ENCODE measurements at regions not wholly inside any gene's neighbourhood (a gene's known extent, or its start where the extent isn't known, plus 50 kb on each side); places are given as distances from the start of the nearest gene placed in this dataset.

GRCh38 chr20:11001302-11001701 lies 327.5 kb upstream of the JAG1 start:
- no peak for DNase-seq

DNA sequence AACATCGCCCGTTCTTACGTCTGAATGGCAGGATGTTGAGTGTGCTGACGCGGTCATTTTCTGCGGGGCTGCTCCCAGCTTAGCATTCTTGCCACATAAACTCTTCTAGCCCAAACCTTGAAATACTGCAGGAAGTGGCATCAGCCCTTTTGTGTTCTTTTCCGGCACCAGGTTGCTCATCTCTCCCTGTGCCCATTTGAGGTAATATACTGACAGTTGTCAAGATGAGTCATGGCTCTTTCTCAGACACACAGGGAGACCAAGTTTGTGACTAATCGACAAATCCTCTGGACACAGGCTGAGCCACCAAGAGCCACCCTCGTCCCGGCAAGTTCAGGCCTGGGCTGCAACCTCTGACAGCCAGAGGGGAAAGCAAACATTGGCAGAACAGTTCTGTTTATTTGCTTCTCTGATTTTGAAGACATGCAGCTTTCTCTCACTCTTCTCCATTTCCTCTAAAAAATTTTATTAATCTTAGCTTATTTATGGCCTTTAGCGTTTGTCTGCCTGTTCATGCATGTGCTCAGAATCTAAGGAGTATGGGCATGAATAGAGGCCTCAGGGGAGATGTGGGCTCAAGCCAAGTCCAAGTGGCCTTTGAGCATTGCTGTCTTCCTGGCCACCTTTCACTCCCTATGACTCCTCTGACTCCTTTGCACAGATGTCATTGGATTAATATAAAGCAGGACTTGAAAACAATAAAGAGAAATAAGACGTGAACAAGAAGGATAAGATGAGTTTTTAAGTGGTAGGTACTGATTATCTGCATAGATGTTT lies 328.2 kb upstream of the JAG1 start:
- DNase-seq: no peak

GRCh38 chr20:11003341-11003740 lies 329.5 kb upstream of the JAG1 start:
- no peak for DNase-seq

- DNase-seq: no peak
These were observed 334.7 kb upstream of the JAG1 start for GRCh38 chr20:11008444-11009033.

DNA sequence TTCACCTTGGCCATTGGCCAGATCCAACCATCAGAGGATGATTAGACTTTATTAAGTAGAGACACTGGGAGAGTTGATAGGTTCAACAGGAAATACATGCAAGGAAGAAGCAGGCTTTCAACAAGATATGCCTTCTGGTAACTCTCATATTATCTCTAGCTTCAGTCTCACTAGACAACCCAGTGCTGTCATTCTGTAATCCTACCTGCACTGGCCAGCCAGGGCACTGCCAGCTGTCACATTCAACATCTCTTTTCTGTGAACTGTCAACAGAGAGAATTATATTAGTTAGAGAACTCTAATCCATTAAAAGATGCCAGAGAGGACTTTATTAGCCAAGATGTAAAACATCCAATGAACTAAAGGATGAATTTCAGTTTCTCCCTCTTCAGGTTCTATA lies 337.9 kb upstream of the JAG1 start:
- no peak for DNase-seq

DNA sequence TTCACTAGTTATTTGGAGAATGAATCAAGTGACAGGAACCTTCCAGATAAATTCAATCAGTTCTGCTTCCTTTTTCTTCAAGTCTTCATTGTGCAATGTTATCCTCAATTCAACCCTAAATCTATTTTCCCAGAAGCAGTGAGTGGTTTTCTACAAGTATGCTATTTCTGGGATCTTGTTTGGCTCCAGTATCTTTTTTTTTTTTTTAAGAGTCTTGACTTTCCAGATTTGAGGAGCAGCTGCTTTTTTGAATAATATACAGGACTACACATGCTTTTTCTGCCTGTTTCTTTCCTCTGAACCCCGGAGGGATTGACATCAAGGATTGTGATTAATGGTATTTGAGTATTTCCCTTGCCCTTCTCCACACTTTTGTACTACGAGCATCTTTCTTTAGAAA lies 339.2 kb upstream of the JAG1 start:
- DNase-seq: no peak

- no peak for DNase-seq
These were observed 340.0 kb upstream of the JAG1 start for GRCh38 chr20:11013801-11014200.

DNA sequence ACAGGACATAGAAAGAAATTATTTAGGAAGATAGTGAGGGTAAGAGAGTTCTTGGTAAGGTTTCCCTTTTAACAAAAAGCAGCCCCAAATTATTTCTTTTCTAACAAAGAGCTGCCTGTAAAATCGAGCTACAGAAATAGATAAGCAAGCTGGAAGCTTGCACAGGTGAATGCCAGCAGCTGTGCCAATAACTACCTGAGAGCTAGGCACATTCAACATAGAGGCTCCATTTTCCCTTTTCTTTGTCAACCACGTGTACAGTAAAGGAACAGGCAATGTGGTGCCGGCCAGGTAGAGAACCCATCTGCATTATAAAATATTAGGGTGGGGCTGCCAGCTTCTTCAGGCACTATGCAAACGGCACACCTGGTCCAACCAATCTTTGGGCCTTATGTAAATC lies 341.6 kb upstream of the JAG1 start:
- DNase-seq: no peak

DNA sequence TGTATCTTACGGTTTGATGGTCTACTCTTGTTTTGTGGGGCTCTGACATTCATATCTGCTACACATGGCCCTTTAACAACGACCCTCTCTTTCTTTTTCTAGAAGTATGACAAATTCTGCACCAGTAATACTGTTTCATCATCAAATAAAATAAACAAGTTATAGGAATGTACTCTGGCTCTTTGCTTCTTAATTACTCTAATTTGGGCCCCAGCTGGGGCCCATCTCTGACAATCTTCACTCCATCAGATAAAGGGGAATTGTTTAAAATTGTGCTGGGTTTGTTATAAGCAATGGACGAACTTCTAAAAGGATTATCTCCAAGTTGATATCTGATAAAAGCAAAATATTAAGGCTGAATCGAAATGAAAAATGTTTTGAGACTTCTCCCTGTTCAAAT lies 343.6 kb upstream of the JAG1 start:
- no peak for DNase-seq

DNA sequence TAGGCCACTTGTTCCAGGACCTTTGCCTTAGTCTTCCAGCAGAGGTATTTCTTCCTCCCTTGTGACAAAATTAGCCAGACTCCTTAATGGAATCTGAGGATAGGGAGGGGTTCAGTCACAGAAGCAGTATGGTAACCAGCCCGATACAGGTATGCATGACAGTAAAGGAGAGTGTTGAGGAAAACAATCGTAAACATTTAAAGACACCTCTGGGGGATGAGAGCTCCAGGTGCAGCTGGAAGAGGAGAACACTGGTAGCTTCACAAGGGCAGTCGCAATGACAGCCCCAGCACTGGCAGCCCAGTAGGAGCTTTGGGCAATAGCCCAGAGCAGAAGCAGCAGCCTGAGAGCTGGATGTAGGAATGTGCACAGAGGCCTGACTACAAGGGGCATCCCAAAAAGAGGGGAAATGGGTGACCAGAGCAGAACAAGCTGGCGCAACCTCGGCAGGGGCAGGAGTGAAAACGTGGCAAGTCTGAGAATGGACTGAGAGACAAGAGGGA lies 344.9 kb upstream of the JAG1 start:
- DNase-seq: no peak

GRCh38 chr20:11020712-11021111 lies 346.9 kb upstream of the JAG1 start:
- DNase-seq: no peak

- DNase-seq: no peak
These were observed 353.4 kb upstream of the JAG1 start for GRCh38 chr20:11027224-11027623.

- DNase-seq: no peak
These were observed 356.6 kb upstream of the JAG1 start for GRCh38 chr20:11030351-11030750.

GRCh38 chr20:11031300-11031699 lies 357.5 kb upstream of the JAG1 start:
- no peak for DNase-seq

- no peak for DNase-seq
These were observed 358.8 kb upstream of the JAG1 start for GRCh38 chr20:11032611-11033010.

DNA sequence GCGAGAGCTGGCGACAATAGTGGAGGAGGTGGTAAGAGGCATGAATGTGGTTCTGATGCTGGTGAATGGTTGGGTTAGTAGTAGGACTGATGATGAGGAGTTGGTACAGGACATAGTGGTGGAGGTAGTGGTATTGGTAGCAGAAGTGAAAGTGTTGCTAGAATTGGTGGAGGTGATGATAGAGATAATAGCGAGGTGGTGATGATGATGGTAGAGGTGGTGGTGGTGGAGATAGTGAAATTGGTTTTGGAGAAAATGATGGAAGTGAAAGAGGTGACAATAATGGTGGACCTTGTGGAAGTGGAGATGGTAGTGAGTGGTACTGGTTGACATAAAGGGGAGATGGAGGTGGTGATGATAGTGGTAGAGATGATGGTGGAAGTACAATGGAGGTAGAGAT lies 360.2 kb upstream of the JAG1 start:
- no peak for DNase-seq

DNA sequence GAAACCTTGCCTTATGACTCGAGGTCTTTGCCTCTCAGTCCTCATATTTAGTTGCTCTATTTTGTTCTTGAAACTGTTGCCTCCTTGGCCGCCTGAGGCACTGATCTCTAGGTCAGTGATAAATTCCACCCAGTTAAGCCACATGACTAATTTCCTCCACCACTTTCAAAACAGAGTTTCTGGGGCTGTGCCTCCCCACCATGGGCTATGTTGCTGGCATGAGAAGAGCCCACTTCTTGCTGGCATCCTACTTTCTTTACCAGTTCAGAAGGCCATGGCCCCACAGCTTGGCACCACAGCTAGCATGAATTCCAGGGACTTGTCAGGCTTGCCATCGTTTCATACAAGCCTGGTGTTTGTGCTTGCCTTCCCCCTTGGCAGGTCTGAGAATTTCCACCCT lies 361.4 kb upstream of the JAG1 start:
- DNase-seq: no peak

GRCh38 chr20:11041396-11041795 lies 367.6 kb upstream of the JAG1 start:
- DNase-seq: no peak

- no peak for DNase-seq
These were observed 369.2 kb upstream of the JAG1 start for GRCh38 chr20:11043001-11043400.

DNA sequence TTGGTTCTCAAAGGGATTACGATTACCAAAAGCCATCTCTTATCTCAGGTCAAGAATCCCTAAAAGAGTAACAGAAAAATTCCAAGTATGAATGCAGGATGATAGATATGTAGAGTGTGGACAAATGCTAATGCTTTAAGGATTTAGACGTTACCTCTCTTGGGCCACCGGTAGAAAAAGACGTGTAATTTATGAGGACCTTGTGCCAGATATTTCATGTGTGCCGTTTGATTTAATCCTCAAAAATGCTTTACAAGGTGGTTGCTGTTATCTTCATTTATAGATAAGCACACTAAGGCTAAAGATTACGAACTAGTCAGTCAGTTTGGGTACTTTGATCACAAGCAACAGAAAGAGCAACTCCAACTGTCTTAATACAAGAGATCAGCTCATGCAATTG lies 370.8 kb upstream of the JAG1 start:
- DNase-seq: no peak

- DNase-seq: no peak
These were observed 371.8 kb upstream of the JAG1 start for GRCh38 chr20:11045412-11046175.

DNA sequence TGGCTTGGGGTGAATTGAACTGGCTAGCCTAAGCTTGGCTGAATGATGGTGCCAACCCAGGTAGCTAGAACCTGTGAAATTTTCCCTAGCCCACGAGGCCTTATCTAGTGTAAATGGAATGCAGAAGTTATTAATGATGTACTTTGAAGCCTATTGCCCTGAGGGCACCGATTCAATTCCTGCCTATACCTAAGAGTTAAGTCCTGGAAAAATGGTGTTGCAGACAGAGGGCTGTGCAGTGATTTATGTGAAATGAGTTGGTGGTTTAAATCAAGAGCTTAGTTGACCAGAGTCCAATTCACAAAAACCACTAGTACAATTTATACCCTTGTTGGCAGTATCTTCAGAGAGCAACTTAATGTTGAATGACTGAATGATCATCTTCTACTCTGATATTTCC lies 373.8 kb upstream of the JAG1 start:
- DNase-seq: no peak

DNA sequence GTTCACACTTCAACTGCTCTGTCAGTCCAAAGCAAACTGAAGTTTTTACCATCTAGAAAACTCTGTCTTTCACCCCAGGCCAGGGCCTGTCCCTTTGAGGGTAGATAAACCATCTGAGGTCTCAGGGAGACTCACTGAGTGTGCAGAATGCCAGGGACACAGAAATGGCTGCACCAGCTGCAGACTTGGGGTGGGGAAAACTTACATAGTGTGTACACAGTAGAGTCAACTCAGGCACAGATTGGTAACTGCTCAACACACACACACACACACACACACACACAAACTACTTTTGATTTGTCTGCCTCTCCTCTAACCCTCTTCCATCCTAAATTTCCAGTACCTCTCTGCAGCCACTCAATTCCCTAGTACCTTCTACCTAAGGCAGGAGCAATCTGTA lies 374.9 kb upstream of the JAG1 start:
- DNase-seq: no peak

DNA sequence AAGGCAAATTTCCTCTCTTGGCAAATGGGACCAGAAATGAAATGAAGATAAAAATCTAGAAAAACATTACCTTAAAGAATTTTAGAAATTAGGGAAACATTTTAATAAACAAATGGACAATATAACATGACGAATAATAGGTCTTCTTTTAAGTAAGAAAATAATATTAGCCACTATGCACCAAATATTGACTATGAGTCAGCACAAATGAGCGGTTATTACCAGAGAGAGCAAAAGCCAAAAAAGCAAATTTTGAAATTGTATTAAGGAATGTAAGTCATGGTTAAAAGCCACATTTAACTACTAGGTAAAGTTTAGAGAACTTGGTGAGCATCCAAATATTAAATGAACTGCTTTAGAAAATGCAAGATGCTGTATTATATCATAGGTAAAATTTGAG lies 376.6 kb upstream of the JAG1 start:
- DNase-seq: no peak
